ENCODE measurements at regions not wholly inside any gene's neighbourhood (a gene's known extent, or its start where the extent isn't known, plus 50 kb on each side); places are given as distances from the start of the nearest gene placed in this dataset.
"Not testable (repeated sequence)": the region's sequence is repeated elsewhere in the genome, so short reads cannot be mapped to it uniquely, and the experiment has no call there.

GRCh38 chr3:127438371-127438770 is 150.5 kb upstream of the PRR20G start:
- DNase-seq, result no peak

GRCh38 chr3:127435299-127435698 is 147.5 kb upstream of the PRR20G start:
- DNase-seq, result not testable (repeated sequence)

GRCh38 chr3:127431066-127431465 is 143.2 kb upstream of the PRR20G start:
- DNase-seq, result peak; percentile 81

GRCh38 chr3:127428344-127428997 is 140.6 kb upstream of the PRR20G start:
- DNase-seq, result no peak

GRCh38 chr3:127427666-127428065 is 139.8 kb upstream of the PRR20G start:
- no peak for DNase-seq

- no peak for DNase-seq
Observed at GRCh38 chr3:127427156-127427555, 139.3 kb upstream of the PRR20G start.

GRCh38 chr3:127426444-127427153 is 138.8 kb upstream of the PRR20G start:
- DNase-seq, result no peak

GRCh38 chr3:127425505-127426443 is 137.9 kb upstream of the PRR20G start:
- no peak for DNase-seq

- DNase-seq, result no peak
Observed at GRCh38 chr3:127424766-127425504, 137.1 kb upstream of the PRR20G start.

GRCh38 chr3:127423856-127424765 is 136.3 kb upstream of the PRR20G start:
- DNase-seq, result no peak

GRCh38 chr3:127422663-127423375 is 135.0 kb upstream of the PRR20G start:
- no peak for DNase-seq

GRCh38 chr3:127421943-127422662 is 134.3 kb upstream of the PRR20G start:
- no peak for DNase-seq

- DNase-seq, result no peak
Observed at GRCh38 chr3:127420829-127421228, 133.0 kb upstream of the PRR20G start.

GRCh38 chr3:127419641-127420553 is 132.1 kb upstream of the PRR20G start:
- DNase-seq, result no peak

- DNase-seq, result no peak
Observed at GRCh38 chr3:127419182-127419581, 131.3 kb upstream of the PRR20G start.

- DNase-seq, result no peak
Observed at GRCh38 chr3:127418560-127419147, 130.8 kb upstream of the PRR20G start.

GRCh38 chr3:127417709-127418559 is 130.1 kb upstream of the PRR20G start:
- no peak for DNase-seq

GRCh38 chr3:127413871-127414270 is 126.0 kb upstream of the PRR20G start:
- DNase-seq, result no peak

All from NCI-H524 treated with DMSO at 0.1 percent for 48 hours (cell line).